SK-N-SH (cell line): ENCODE measurements at regions not wholly inside any gene's neighbourhood (a gene's known extent, or its start where the extent isn't known, plus 50 kb on each side); places are given as distances from the start of the nearest gene placed in this dataset.

Experiments used
- CTCF ChIA-PET: fragments of 300-600, 350-600 bp; formaldehyde crosslinking; extraction: SDS; loops from one replicate; lab custom pipeline; 2021; lab: Yijun Ruan, JAX
- POLR2A ChIA-PET: fragments of 350-600 bp; sonication (Branson Sonifier 250); formaldehyde crosslinking; extraction: SDS; loops from one replicate; lab custom pipeline; 2020; ENCODE audit warnings: antibody characterized with exemption, inconsistent platforms; lab: Yijun Ruan, JAX
- DNase-seq: peaks from one replicate; pipeline ENCODE4 v3.0.0; 2012
- H2AFZ ChIP-seq: fragments of 200-600 bp; sonication (generic); 2 replicates; pipeline ENCODE4 v1.8.1; 2016; ENCODE audit warnings: antibody characterized with exemption, mild to moderate bottlenecking, low read depth
- H3F3A ChIP-seq: fragments of 200-600 bp; sonication (generic); replicated peaks from 2 replicates; pipeline ENCODE3; 2016; ENCODE audit warnings: antibody characterized with exemption, mild to moderate bottlenecking; ENCODE audit not compliant: insufficient read depth
- H3K27ac ChIP-seq, 2 experiments: fragments of 200-500 bp in 1 of 2; fragments of 200-600 bp in 1 of 2; sonication (Bioruptor generic) in 1 of 2; sonication (generic), shearing (Covaris generic) in 1 of 2; 2 replicates each; pipeline versions ENCODE4 v1.5.1 to v1.6.1; 2014 to 2016; ENCODE audit warnings: low read depth in 2 of 2, inconsistent platforms in 1 of 2, low read length in 1 of 2, mild to moderate bottlenecking in 1 of 2, mixed read lengths in 1 of 2
- H3K27me3 ChIP-seq: fragments of 200-600 bp; sonication (generic), shearing (Covaris generic); 2 replicates; pipeline ENCODE4 v1.6.1; 2016; ENCODE audit warnings: mixed run types; ENCODE audit not compliant: insufficient read depth
- H3K36me3 ChIP-seq, 2 experiments: fragments of 200-500 bp in 1 of 2; fragments of 200-600 bp in 1 of 2; sonication (Bioruptor generic) in 1 of 2; sonication (generic) in 1 of 2; replicated peaks in 1 of 2; 2 replicates each; pipeline versions ENCODE3 to v1.5.1; 2014 to 2016; ENCODE audit warnings: low read length in 1 of 2, mild to moderate bottlenecking in 1 of 2; ENCODE audit not compliant: insufficient read depth in 2 of 2, control insufficient read depth in 1 of 2
- H3K4me1 ChIP-seq, 2 experiments: fragments of 200-500 bp in 1 of 2; fragments of 200-600 bp in 1 of 2; sonication (Bioruptor generic) in 1 of 2; sonication (generic), shearing (Covaris generic) in 1 of 2; 2 replicates each; pipeline versions ENCODE4 v1.5.1 to v1.6.1; 2014 to 2016; ENCODE audit warnings: low read depth in 1 of 2, low read length in 1 of 2, mixed run types in 1 of 2; ENCODE audit not compliant: insufficient read depth in 2 of 2, control insufficient read depth in 1 of 2
- H3K4me2 ChIP-seq: fragments of 200-600 bp; sonication (generic), shearing (Covaris generic); 2 replicates; pipeline ENCODE4 v1.6.1; 2017; ENCODE audit warnings: mixed run types
- H3K4me3 ChIP-seq, 2 experiments: fragments of 200-500 bp in 1 of 2; fragments of 200-600 bp in 1 of 2; sonication (Bioruptor generic) in 1 of 2; sonication (generic), shearing (Covaris generic) in 1 of 2; 2 replicates each; pipeline versions ENCODE4 v1.5.1 to v1.8.1; 2014 to 2016; ENCODE audit warnings: low read depth in 2 of 2, inconsistent platforms in 1 of 2, low read length in 1 of 2, mild to moderate bottlenecking in 1 of 2, mixed read lengths in 1 of 2, moderate library complexity in 1 of 2
- H3K79me2 ChIP-seq: fragments of 200-600 bp; sonication (generic); 2 replicates; pipeline ENCODE4 v1.8.1; 2017; ENCODE audit warnings: mild to moderate bottlenecking; ENCODE audit not compliant: insufficient read depth
- H3K9ac ChIP-seq: fragments of 200-600 bp; sonication (generic); 2 replicates; pipeline ENCODE4 v1.6.1; 2017; ENCODE audit warnings: mixed run types
- H3K9me2 ChIP-seq: fragments of 200-600 bp; sonication (generic); 2 replicates; pipeline ENCODE4 v1.6.1; 2017; ENCODE audit warnings: mixed run types
- H3K9me3 ChIP-seq: fragments of 200-600 bp; sonication (generic); 2 replicates; pipeline ENCODE4 v1.6.1; 2017; ENCODE audit warnings: mixed run types, mild to moderate bottlenecking, moderate library complexity
- H4K20me1 ChIP-seq: fragments of 200-600 bp; sonication (generic); 2 replicates; pipeline ENCODE4 v1.6.1; 2017; ENCODE audit warnings: mild to moderate bottlenecking, mixed run types; ENCODE audit not compliant: insufficient read depth
- CHD2 ChIP-seq: fragments of 150-350 bp; IDR thresholded peaks from 2 replicates; pipeline ENCODE4 v1.6.1; 2018; ENCODE audit warnings: low read length; ENCODE audit not compliant: partially characterized antibody
- ELF1 ChIP-seq: IDR thresholded peaks from 2 replicates; pipeline ENCODE4 v1.4.0; 2012
- EZH2phosphoT487 ChIP-seq: fragments of 200-600 bp; sonication (generic); IDR thresholded peaks from 2 replicates; pipeline ENCODE4 v1.6.1; 2017; ENCODE audit warnings: low read depth, mixed run types, mild to moderate bottlenecking, antibody characterized with exemption, moderate library complexity, borderline replicate concordance
- FOXM1 ChIP-seq: IDR thresholded peaks from 2 replicates; pipeline ENCODE4 v1.4.0; 2012; ENCODE audit warnings: low read depth, mild to moderate bottlenecking
- GATA2 ChIP-seq: sonication (generic); formaldehyde crosslinking; IDR thresholded peaks from 2 replicates; pipeline ENCODE4 v1.5.0; 2020; ENCODE audit warnings: mild to moderate bottlenecking, missing genetic modification reagents
- IRF3 ChIP-seq: fragments of 150-350 bp; IDR thresholded peaks from 2 replicates; pipeline ENCODE4 v1.6.1; 2016; ENCODE audit warnings: mild to moderate bottlenecking, low read depth, low read length
- MAX ChIP-seq: IDR thresholded peaks from 2 replicates; pipeline ENCODE4 v1.4.0; 2012; ENCODE audit warnings: low read depth
- MXI1 ChIP-seq: IDR thresholded peaks from 2 replicates; pipeline ENCODE4 v1.6.1; 2012; ENCODE audit warnings: mild to moderate bottlenecking, low read depth, low read length, improper control_type of control experiment
- NFIC ChIP-seq: IDR thresholded peaks from 2 replicates; pipeline ENCODE4 v1.4.0; 2012; ENCODE audit warnings: borderline replicate concordance
- NRF1 ChIP-seq: IDR thresholded peaks from 2 replicates; pipeline ENCODE4 v1.6.1; 2012; ENCODE audit warnings: low read depth, mild to moderate bottlenecking, low read length
- PBX3 ChIP-seq: IDR thresholded peaks from 2 replicates; pipeline ENCODE4; 2012
- RAD21 ChIP-seq: IDR thresholded peaks from 2 replicates; pipeline ENCODE4 v1.6.1; 2012; ENCODE audit warnings: mild to moderate bottlenecking, low read length
- RXRA ChIP-seq: IDR thresholded peaks from 2 replicates; pipeline ENCODE4 v1.4.0; 2012; ENCODE audit warnings: low read depth, mild to moderate bottlenecking, borderline replicate concordance
- SIN3A ChIP-seq: IDR thresholded peaks from 2 replicates; pipeline ENCODE4 v1.6.1; 2012; ENCODE audit warnings: low read depth, mild to moderate bottlenecking, low read length, moderate library complexity, borderline replicate concordance
- TCF12 ChIP-seq: IDR thresholded peaks from 2 replicates; pipeline ENCODE4 v1.4.0; 2012
- TEAD4 ChIP-seq: IDR thresholded peaks from 2 replicates; pipeline ENCODE4 v1.4.0; 2012; ENCODE audit warnings: mild to moderate bottlenecking, borderline replicate concordance; ENCODE audit not compliant: insufficient read depth
- USF2 ChIP-seq: fragments of 150-350 bp; IDR thresholded peaks from 2 replicates; pipeline ENCODE4 v1.6.1; 2017; ENCODE audit warnings: antibody characterized with exemption, low read length, low read depth, borderline replicate concordance
- WGBS: methylation state at CpG from one replicate; pipeline ENCODE4 v1.1.6; 2017; ENCODE audit warnings: low lambda C conversion rate; 5-methylcytosine and 5-hydroxymethylcytosine counted together

GRCh38 chr7:156497776-156498509, 142.6 kb upstream of the RNF32 start:
- no peaks in the 10 kb centered on the region for H3F3A ChIP-seq
- no peaks in the 10 kb centered on the region for H3K36me3 ChIP-seq
- H2AFZ ChIP-seq, result no peak overlapping the region
- H3K27ac ChIP-seq, result no peak overlapping the region
- no peak overlapping the region for H3K9ac ChIP-seq
- TF ChIP-seq USF2 (no peak), TCF12 (no peak), RAD21 (no peak), NRF1 (no peak), CHD2 (no peak), IRF3 (no peak), TEAD4 (no peak), RXRA (no peak), ELF1 (no peak), MXI1 (no peak), MAX (no peak), EZH2phosphoT487 (no peak), PBX3 (no peak)
- H3K9me2 ChIP-seq, result no peaks in the 10 kb centered on the region
- H3K4me2 ChIP-seq, result no peak overlapping the region
- H3K4me3 ChIP-seq, result no peak overlapping the region
- no peaks in the 10 kb centered on the region for H3K4me1 ChIP-seq
- no peak for DNase-seq
- no peaks in the 10 kb centered on the region for H3K79me2 ChIP-seq
- H3K9me3 ChIP-seq, result no peaks in the 10 kb centered on the region
- no peaks in the 10 kb centered on the region for H3K27me3 ChIP-seq
- 72% methylated on average over 17 of the region's 17 CpGs for WGBS
- ChIA-PET CTCF (no interaction called here), POLR2A (no interaction called here)
- no peaks in the 10 kb centered on the region for H4K20me1 ChIP-seq

GRCh38 chr7:156496865-156497264, 143.7 kb upstream of the RNF32 start:
- no peaks in the 10 kb centered on the region for H3K4me1 ChIP-seq
- POLR2A ChIA-PET, result no interaction called here
- 43% methylated on average over 8 of the region's 8 CpGs for WGBS
- no peaks in the 10 kb centered on the region for H3K27me3 ChIP-seq
- no peak overlapping the region for H3K27ac ChIP-seq
- no peak overlapping the region for H3K4me2 ChIP-seq
- H3F3A ChIP-seq, result no peaks in the 10 kb centered on the region
- no peak for DNase-seq
- H3K9me2 ChIP-seq, result no peaks in the 10 kb centered on the region
- no peak overlapping the region for H2AFZ ChIP-seq
- H3K4me3 ChIP-seq, result no peak overlapping the region
- H3K36me3 ChIP-seq, result no peaks in the 10 kb centered on the region
- no peak for TF ChIP-seq NFIC
- TF ChIP-seq GATA2 (CRISPR knock-in tag), result no peak
- TF ChIP-seq SIN3A, result no peak
- no peak for TF ChIP-seq FOXM1
- TF ChIP-seq CHD2, result no peak
- no peak for TF ChIP-seq EZH2phosphoT487
- TF ChIP-seq TEAD4, result no peak
- TF ChIP-seq, all 33 proteins: peak for 0
- no peaks in the 10 kb centered on the region for H4K20me1 ChIP-seq
- H3K79me2 ChIP-seq, result no peaks in the 10 kb centered on the region
- CTCF ChIA-PET, result no interaction called here
- H3K9me3 ChIP-seq, result no peaks in the 10 kb centered on the region
- no peak overlapping the region for H3K9ac ChIP-seq
